ENCODE measurements at regions not wholly inside any gene's neighbourhood (a gene's known extent, or its start where the extent isn't known, plus 50 kb on each side); places are given as distances from the start of the nearest gene placed in this dataset.

DNA sequence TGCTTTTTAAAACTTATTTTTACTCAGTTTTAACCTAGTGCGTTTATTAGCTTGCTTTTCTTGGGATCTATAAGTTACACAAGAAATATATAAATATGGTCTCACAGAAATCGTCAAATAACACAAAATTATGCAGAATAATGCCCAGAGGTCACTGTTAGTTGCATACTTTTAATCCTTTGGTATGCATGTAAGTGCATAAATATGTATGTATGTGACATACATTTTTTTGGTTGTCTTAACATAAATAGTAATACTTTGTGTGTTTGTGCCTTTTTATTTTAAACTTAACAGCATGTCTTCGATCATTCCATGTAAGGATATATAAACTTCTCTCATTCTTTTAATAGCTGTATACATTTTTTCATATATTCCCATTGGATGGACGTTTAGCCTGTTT, 459.6 kb downstream of the PCNX1 start:
- no peak for TF ChIP-seq MYC (IDR thresholded peaks at IDR 0.05; ENCODE audit: low read depth, low read length)
- TF ChIP-seq CTCF (IDR thresholded peaks at IDR 0.05; ENCODE audit: low read depth, low read length): no peak
- TF ChIP-seq POLR2A (IDR thresholded peaks at IDR 0.05; ENCODE audit: extremely low read depth, insufficient read length): no peak
- TF ChIP-seq, protein P1, sequence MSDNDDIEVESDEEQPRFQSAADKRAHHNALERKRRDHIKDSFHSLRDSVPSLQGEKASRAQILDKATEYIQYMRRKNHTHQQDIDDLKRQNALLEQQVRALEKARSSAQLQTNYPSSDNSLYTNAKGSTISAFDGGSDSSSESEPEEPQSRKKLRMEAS (IDR thresholded peaks at IDR 0.05; ENCODE audit: low read depth, low read length): no peak
- DNase-seq (ENCODE audit: low read depth): no peak
- H3K4me3 ChIP-seq (ENCODE audit: low read depth, low read length): no peak overlapping the region

- TF ChIP-seq MYC (IDR thresholded peaks at IDR 0.05; ENCODE audit: low read depth, low read length) (no peak), POLR2A (IDR thresholded peaks at IDR 0.05; ENCODE audit: extremely low read depth, insufficient read length) (no peak)
- H3K4me3 ChIP-seq (ENCODE audit: low read depth, low read length): no peak overlapping the region
- DNase-seq (ENCODE audit: low read depth): no peak
These were observed 464.6 kb downstream of the PCNX1 start for GRCh38 chr14:71371711-71372396.

GRCh38 chr14:71372411-71372838, 465.2 kb downstream of the PCNX1 start:
- DNase-seq (ENCODE audit: low read depth): no peak
- TF ChIP-seq POLR2A (IDR thresholded peaks at IDR 0.05; ENCODE audit: extremely low read depth, insufficient read length) (no peak), MYC (IDR thresholded peaks at IDR 0.05; ENCODE audit: low read depth, low read length) (no peak)
- no peak overlapping the region for H3K4me3 ChIP-seq (ENCODE audit: low read depth, low read length)

DNA sequence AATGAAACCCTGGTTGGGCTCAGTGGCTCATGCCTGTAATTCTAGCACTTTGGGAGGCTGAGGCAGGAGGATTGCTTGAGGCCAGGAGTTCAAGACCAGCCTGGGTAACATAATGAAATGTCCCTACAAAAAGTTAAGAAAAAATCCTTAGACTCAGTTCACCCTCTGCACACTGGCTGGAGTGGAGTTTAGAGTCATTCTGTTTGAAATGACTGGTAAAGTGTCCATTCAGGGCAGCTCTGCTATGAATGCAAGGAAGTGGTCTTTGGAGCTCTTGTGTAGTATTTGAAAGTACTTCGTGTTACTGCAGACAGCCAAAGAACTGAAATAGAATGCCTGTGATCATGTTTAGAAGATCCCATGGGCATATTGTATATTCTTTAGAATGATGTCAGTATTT, 466.5 kb downstream of the PCNX1 start:
- DNase-seq (ENCODE audit: low read depth): no peak
- no peak overlapping the region for H3K4me3 ChIP-seq (ENCODE audit: low read depth, low read length)
- TF ChIP-seq CTCF (IDR thresholded peaks at IDR 0.05; ENCODE audit: low read depth, low read length): no peak

- TF ChIP-seq, protein P1 (IDR thresholded peaks at IDR 0.05; ENCODE audit: low read depth, low read length): no peak
- no peak for TF ChIP-seq MYC (IDR thresholded peaks at IDR 0.05; ENCODE audit: low read depth, low read length)
- H3K4me3 ChIP-seq (ENCODE audit: low read depth, low read length): no peak overlapping the region
- DNase-seq (ENCODE audit: low read depth): no peak
These were observed 467.7 kb downstream of the PCNX1 start for GRCh38 chr14:71374989-71375388.

GRCh38 chr14:71377099-71377498, 469.8 kb downstream of the PCNX1 start:
- DNase-seq (ENCODE audit: low read depth): no peak
- H3K4me3 ChIP-seq (ENCODE audit: low read depth, low read length): no peak overlapping the region
- TF ChIP-seq MYC (IDR thresholded peaks at IDR 0.05; ENCODE audit: low read depth, low read length): no peak
- TF ChIP-seq POLR2A (IDR thresholded peaks at IDR 0.05; ENCODE audit: extremely low read depth, insufficient read length): no peak
- TF ChIP-seq, protein P1 (IDR thresholded peaks at IDR 0.05; ENCODE audit: low read depth, low read length): no peak
- TF ChIP-seq CTCF (IDR thresholded peaks at IDR 0.05; ENCODE audit: low read depth, low read length): no peak

DNA sequence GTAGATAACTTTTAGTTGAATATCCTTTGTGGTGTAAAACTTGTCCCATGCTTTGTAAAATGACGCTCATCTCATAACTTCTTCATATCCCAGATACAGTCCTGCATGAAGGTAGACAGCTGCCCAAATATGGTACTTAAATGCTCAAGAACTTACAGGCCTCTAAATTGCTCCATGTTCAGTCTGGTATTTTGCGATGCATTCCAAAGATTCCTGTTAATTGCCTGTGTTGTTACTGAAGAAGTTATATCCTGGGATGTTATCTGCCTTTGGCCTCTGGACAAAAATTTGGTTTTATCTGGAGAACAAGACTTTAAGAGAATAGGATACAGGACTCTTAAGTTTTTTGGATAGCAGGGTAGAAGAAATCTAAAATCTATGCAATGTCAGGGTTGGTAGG, 473.0 kb downstream of the PCNX1 start:
- TF ChIP-seq, protein P1 (IDR thresholded peaks at IDR 0.05; ENCODE audit: low read depth, low read length): no peak
- TF ChIP-seq CTCF (IDR thresholded peaks at IDR 0.05; ENCODE audit: low read depth, low read length): no peak
- no peak for TF ChIP-seq MYC (IDR thresholded peaks at IDR 0.05; ENCODE audit: low read depth, low read length)
- no peak for TF ChIP-seq POLR2A (IDR thresholded peaks at IDR 0.05; ENCODE audit: extremely low read depth, insufficient read length)
- DNase-seq (ENCODE audit: low read depth): no peak
- H3K4me3 ChIP-seq (ENCODE audit: low read depth, low read length): no peak overlapping the region

All from NB4 (cell line).